ENCODE measurements at regions not wholly inside any gene's neighbourhood (a gene's known extent, or its start where the extent isn't known, plus 50 kb on each side); places are given as distances from the start of the nearest gene placed in this dataset.
"Not testable (repeated sequence)": the region's sequence is repeated elsewhere in the genome, so short reads cannot be mapped to it uniquely, and the experiment has no call there.

DNA sequence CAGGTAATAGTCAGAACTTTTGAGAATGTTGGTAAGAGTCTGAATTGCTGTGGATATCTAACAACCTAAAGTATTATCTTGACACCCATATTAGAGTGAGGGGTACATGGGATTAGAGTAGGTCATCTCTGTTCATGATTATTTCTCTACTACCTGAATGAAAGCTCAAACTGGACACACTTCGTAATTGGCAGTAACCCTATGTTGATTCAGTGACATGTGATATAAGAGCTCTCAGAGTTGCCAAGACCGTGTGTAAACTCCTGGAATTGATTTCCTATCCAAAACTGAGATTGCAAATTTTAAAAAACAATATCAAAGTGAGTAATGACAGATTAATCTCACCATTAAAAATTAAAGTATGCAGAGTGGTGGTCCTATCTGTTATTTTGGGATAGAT, 214.8 kb upstream of the ARHGEF26 start:
- no peak for DNase-seq (ENCODE audit: low spot score)

DNA sequence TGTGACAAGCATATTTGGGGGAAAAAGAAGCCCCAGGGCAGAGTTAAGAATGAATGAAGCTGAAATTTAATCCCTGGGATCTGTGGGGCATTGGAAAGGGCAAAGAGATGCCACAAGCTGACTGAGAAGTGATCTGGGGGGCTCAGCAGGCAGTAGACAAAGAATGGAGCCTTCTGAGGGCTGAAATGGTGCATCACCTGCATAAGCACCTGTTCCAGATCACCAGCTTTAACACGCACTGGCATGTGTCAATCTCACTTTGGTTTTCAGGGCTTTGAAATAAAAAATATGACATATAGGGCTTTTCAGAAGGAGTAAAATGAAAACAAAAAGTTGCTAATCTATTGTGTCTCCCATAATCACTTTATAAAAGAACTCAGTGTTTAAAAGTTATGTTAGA, 210.8 kb upstream of the ARHGEF26 start:
- DNase-seq (ENCODE audit: low spot score) = no peak

DNA sequence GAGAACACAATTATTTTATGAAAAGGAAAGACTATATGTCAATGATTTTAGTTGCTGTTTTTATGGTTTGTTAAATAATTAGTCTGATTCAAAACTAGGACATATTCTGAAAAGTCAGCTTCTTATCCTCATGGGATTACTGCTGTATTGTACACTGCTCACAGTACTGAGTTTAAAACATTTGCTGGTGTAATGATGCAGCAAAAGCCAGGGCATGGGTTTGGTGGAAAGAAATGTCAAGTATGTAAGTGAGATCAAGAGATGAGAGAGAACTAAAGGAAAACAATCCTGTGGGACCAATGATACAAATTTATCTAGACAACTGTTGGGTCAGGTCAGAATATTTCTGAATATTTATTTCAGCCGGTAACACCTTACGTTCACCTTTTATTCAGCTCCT, 210.1 kb upstream of the ARHGEF26 start:
- no peak for DNase-seq (ENCODE audit: low spot score)

DNA sequence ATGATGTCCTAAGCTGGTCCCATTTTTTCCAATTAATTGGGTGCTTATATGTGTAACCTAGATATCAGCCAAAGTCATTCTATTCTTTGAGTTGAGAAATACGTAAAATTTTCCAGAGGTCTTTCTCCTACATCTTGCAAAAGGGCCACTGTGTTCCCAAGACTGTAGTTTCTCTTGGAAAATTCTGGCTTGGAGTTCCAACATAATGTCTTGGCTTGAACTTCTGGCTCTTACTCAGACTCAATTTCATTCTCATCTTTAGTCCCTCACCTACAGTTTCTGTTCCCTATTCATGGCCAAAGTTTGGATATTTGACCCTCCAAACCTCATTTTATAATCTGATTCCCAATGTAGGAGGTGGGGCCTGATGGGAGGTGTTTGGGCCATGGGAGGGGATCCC, 201.4 kb upstream of the ARHGEF26 start:
- DNase-seq (ENCODE audit: low spot score) = no peak

DNA sequence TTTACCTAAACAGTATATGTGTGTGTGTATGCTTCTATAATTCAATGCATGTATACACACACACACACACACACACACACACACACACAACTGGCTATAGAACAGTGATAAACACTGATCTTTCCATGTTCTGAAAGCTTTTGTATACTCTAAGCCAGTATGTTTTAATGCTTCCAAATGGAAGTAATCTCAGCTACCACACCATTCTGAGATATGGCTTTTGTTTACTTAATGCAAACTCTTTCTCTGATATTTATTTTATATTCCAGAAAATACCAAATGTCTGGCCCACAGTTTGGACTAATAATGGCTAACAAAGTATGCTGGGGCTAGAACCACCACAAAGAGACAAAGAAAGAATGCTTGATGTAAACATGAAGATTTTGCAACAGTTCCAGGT, 199.4 kb upstream of the ARHGEF26 start:
- DNase-seq (ENCODE audit: low spot score) = no peak

DNA sequence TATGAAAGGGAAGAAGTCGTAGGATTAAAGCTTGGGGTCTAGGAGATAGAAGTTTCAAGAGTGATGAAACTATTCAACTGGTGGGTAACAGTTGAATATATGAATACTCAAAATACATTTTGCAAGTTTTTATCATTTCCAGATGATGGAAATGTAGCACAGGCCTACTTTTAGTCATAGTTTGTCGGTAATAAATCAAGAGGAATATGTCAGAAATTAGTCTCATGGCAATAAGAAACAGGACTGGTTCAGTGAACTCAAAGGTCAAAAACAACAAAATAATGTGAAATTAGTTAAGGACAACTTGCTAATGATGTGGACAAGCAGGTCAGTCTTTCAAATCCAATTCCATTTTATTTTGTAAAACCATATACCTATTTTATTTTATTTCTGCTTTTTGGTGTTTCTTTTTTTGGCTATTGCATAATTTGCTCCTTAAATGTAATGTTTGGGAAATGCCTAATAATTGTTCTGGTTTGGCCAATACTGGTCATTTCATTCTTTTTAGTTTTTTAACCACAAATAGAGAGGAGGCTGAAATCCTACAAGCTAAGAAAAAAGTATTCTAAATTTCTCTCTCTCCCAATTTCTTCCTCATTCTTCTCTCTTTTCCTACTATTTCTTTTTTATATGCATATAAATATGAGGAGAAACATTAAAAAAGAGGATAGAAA, 195.2 kb upstream of the ARHGEF26 start:
- no peak for DNase-seq (ENCODE audit: low spot score)

DNA sequence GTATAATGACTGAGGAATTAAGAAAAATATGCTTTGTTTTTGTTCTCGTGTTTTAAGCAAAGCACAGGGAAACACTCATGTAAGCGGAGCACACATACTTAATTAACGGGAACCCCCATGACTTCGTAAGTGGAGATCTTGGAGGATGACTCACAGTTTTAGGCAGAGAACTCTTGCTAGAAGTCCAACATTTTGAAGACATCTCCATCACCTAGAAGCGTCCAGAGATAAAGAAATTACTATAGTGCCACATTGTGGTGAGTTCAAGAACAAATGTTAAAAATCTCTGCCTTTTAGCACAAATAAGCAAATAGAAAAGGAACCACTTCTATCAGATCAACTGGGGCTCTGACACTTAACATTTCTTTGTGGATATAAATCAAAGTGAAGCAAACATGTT, 194.1 kb upstream of the ARHGEF26 start:
- no peak for DNase-seq (ENCODE audit: low spot score)

DNA sequence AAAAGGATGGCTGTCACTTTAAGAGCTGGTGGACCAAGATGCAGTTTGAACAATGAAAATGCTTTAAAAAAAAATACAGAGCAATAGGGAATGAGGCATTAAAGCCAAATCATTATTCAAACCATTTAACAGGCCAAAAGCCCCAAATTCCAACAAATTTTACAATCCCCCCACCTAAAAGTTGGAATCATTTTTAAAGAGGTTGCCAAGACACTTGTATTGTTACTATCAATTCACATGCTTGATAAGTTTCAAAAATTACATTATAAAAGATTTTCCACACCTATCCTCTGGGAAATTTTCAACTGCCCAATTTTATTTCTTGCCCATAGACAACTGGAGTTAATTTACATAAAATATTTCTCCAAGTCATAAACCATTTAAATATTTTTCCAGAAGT, 192.3 kb upstream of the ARHGEF26 start:
- no peak for DNase-seq (ENCODE audit: low spot score)

DNA sequence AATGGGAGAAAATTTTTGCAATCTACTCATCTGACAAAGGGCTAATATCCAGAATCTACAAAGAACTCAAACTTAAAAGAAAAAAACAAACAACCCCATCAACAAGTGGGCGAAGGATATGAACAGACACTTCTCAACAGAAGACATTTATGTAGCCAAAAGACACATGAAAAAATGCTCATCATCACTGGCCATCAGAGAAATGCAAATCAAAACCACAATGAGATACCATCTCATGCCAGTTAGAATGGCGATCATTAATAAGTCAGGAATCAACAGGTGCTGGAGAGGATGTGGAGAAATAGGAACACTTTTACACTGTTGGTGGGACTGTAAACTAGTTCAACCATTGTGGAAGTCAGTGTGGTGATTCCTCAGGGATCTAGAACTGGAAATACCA, 187.7 kb upstream of the ARHGEF26 start:
- not testable (repeated sequence) for DNase-seq (ENCODE audit: low spot score)

DNA sequence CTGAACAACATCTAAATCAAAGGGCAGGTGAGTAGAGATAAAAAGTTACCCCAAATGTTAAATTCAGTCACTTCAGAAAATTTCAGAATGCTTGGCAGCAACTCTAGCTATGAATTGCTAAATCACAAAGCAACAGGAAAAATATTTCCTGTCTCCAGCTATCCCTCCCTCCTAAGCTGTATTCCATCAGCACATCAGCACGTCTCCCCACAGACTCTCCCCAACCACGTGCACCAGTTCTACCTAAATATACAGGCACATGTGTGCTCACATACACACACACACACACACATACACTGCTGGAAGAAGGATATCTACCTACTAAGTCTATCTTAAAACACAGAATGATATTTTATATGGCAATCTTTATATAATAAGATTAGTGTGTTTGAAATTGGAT, 177.1 kb upstream of the ARHGEF26 start:
- DNase-seq (ENCODE audit: low spot score) = no peak

DNA sequence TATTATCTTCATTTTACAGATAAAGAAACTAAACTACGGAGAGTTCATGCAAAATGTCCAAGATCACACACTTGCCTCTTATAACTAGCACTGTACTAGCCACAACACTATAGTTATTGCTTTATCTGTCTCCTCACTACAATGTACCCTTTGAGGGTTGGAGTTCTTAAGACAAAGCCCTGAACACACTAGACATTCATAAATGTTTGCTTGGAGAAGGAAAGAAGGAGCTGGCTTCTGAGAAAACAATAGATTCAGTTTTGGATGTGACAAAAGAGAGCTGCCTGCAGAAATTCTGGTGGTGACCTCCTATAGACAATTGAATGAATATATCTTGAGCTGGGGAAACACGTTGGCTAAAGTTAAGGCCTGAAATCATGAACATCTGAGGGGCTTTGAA, 169.9 kb upstream of the ARHGEF26 start:
- DNase-seq (ENCODE audit: low spot score) = no peak

DNA sequence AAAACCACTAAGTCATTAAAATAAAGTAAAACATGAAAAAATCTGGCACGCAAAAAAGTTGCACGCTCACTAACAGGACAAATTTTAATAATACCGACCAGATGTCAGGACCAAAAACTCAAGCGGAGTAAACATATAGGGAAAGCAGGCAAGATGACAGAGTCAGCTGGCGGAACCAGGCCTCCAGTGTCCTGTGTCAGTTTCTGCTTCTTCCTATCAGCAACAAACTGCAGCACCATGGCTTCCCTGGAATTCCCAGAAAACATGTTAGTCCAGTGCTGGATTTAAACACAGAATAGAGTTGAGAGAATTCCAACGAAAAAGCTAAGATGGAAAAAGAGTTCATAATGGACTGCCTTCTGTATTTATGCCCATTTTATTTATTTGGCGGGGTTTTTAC, 169.1 kb upstream of the ARHGEF26 start:
- no peak for DNase-seq (ENCODE audit: low spot score)

DNA sequence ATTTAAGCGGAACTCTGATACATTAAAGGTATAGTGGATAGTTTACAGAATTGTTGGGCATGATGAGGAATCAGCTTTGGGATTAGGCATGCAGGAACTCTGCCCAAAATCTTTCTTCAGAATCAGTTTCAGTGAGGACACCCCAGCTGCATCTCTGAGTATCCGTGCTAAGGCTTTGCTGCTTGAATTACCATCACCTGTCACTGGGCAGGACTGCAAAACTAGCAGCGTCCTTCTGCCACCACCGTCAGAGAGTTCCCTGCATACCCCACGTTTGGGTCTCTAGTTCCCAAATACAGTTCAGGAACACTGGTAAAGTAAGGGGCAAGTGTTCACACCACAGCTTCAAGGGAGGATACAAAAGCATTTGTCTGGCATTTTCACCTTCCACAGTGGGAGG, 164.6 kb upstream of the ARHGEF26 start:
- no peak for DNase-seq (ENCODE audit: low spot score)

DNA sequence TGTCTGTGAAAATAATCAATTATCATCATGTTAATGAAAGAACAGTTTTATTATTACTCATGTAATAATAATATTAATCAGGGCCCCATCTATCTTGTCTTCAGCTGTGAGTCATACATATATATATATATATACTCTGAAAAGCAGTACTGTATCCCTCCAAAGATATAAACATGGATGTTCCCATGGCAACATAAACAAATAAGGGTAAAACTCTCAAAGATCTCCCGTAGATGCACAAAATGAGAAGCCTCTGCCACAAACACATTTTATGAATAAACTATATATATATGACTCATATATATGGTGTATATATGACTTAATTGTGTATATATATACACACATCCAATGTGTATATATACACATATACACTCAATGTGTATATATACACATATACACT, 163.8 kb upstream of the ARHGEF26 start:
- DNase-seq (ENCODE audit: low spot score) = no peak

DNA sequence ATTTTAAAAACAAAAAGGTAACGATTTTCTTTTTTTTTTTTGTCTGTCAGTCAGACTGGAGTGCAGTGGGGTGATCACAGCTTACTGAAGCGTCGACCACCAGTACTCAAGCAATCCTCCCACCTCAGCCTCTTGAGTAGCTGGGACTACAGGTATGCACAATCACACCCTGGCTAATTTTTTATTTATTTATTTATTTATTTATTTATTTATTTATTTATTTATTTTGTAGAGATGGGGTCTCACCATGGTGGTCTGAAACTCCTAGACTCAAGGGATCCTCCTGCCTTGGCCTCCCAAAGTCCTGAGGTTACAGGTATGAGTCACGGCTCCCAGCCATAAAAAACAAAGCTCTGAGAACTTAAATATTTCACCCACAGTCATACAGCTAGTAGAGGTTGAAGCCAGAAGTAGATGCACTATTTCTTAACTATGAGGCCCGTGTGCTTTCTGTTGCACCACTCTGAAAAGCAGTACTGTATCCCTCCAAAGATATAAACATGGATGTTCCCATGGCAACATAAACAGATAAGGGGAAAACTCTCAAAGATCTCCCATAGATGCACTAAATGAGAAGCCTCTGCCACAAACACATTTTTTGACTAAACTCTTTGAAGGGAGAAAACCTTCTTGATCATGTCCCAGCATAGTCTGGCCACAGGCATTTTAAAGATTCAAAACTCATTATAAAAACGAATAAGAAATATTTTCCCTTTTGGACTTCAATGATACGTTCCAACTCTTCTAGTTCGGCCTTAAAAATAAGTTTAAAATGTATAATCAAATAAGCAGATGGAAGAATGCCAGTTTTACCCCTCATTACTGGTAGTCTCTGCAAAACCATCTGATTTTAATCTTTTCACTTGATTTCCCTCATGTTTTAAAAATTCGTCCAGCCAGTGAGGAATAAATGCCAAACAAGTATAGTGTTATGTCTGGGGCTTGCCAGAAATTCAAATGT, 162.3 kb upstream of the ARHGEF26 start:
- no peak for DNase-seq (ENCODE audit: low spot score)

DNA sequence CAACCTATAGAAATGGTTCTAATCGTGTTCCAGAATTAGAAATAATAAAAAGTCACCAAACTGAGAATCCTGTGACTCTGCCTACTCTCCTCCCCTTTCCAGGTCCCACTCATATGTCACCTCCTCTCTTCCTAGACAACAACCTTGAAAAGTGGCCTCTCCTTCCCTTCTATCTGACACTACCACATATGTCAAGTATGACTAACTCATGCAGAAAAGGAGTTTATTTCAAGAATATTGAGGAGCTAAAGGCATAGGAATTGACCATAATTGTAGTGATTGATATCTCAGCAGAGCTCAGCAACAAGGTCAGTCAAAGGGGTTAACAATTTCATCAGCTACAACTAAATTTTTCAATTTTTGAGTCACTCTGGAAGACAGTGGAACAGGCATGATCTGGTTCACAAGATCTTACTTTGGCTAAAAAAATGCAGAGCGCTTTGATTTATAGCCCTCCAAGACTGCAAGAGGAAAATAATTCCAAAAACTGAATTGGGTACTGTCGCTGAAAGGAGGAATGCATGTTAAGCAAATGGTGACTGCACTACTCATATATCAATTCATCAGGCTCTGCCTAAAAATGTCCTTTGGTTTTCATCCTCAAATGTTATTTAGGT, 160.6 kb upstream of the ARHGEF26 start:
- no peak for DNase-seq (ENCODE audit: low spot score)

DNA sequence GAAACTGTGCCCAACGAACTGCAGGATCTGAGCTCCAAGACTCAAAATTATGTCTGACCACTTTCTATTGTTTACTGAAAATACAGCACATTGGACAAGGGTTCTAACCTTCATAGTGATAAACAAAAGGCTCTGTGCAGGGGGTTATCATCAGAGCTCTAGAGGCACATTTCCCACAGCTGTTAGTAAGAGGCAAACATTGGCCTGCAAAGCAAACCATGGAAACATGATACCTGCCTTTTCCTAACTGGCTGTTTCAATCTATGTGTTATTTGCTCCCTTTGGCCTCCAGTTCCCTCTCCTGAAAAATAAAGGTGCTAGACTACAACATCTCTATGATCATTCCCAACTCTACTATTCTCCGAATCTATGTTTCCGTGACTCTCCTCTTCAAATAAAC, 159.7 kb upstream of the ARHGEF26 start:
- no peak for DNase-seq (ENCODE audit: low spot score)

DNA sequence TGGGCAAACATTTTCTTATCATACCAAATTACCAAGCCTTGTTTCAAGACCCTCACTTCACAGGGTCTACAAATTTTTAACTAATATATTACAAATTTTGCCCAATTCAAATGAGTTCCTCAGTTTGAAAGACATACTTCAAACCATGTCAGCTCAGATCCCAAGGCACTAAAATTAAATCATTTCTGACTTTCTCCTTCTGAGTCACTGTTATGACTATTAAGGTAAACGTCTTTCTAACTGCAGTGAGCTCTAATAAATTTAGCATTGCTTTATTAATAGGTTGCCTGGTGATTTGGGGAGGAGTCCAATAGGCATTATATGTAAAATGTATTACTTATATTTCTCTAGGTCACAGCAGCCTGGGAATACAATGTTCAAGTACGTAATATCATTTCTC, 158.2 kb upstream of the ARHGEF26 start:
- no peak for DNase-seq (ENCODE audit: low spot score)

DNA sequence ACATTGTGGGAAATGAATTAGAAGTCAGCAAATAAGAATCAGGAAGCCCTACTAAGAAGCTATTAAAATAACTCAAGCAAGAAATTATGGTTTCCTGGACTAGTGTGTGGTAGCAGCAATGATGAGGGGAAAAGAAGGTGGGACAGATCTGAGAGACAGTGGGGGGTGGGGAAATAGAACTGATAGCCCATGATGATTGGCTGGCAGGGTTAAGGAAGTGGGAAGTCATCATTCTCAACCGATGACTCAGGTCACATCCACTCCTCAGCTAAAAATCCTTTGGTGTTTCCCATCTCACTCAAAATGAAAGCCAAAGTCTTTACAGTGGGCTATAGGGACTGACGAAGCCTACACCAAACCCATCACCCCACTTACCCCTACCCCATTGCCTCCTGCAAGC, 153.9 kb upstream of the ARHGEF26 start:
- no peak for DNase-seq (ENCODE audit: low spot score)

DNA sequence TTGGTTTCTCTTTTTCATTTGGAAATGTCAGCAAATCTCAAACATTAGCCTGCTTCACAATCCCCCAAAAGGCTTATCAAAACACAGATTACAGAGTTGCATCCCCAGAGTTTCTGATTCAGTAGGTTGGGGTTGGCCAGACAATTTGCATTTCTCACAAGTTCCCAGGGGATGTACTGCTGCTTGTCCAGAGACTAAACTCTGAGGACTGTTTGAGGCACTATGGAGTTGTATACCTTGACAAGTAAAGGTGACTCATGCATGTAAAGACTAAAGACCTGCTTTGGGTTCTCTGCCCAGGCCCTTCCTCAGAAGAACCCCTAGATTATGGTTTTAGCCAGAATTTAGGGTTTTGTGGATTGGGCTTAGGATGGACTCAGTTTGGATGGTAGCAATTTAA, 151.1 kb upstream of the ARHGEF26 start:
- DNase-seq (ENCODE audit: low spot score) = no peak

DNA sequence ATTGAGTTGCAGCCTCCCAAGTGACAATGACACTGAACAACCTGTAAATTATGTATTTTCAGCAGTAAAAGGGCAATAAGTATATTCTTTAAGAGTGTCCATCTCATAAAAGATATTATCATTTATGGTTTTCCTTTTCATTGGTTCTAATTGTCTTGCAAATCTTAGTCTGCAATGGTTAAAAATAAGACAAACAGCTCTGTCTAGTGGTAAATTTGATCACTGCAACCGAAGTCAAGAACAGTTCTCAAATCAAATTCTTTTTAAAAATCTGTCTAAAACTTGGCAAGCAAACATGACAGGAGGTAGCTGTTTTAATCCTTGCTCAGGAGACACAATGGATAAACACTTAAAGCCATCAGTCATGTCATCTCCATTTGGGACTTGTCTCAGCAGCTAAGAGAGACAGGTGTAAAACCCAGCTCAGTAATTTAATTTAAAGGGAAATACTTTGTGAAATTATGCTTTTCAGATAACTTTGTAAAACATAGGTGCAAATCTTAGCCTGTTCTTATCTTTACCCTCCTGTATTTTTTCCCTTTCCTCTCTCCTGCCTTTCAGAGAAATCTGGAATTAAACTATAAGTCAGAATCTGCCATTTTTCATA, 150.3 kb upstream of the ARHGEF26 start:
- DNase-seq (ENCODE audit: low spot score) = no peak

DNA sequence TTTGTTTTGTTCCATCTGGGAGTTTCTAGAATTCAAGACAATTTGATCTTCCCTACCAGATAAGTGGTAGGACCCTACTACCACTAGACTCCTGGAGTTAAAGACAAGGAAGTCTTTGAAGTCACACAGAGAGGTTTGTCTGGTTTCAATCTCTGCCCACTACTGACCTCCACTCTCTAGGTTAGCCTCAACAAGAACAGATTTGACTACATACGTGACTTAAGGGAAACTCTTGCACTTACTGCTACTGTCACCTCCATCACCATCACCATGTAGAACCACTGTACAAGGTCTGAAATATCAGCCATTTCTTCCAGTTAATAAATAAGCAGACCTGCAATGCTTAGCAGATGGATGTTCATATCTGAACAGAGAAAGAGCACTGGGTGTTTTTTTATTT, 148.3 kb upstream of the ARHGEF26 start:
- no peak for DNase-seq (ENCODE audit: low spot score)

All from germinal center (tissue), 1 donor.